ENCODE measurements at regions not wholly inside any gene's neighbourhood (a gene's known extent, or its start where the extent isn't known, plus 50 kb on each side); places are given as distances from the start of the nearest gene placed in this dataset.
A peak's percentile ranks its signal among the peaks of the same experiment; 100 is the strongest.

DNA sequence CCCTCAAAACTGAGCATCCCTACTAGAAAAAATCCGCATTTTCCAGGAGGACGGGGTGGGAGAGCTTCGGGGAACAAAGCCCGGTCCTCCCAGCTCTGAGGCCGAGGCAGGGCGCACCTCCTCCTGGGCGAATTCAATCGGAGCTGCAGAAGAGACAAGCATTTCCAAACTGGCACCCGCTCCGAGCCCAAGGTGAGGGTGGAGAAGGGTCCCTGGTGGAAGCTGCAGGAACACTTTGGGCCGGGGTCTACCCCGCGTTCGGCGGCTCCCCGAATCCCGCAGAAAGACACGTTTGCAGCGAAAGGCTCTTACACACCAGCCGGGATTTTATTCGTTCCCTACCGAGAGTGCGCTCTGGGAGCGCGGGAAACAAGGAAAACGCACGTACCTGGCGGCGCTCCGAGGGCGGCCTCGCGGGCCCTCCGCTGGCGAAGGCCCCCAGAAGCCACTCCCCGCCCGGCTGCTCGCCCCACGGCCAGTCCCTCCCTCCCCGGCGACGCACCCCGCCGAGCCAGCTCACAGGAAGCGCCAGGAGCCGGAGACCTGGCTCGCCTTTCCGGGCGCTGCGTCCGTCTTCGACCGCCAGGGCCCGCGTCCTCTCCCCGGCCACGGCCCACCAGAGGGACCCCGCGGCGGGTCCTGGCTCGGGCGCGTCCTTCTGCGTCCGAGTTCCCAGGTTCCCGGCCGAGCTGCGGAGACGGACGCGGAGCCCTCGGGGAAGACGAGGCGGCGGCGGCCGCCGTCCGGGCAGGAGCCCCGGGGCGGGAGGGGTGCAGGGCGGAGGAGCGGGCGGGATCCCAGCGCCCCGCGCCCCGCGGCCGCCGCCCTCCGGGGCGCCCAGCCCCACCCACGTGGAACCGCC is 49.8 kb upstream of the BAHCC1 start:
- no peak overlapping the region for H3K27ac ChIP-seq (ENCODE audit: low read length)
- Mint-ChIP-seq H3K36me3 (no peaks in the 10 kb centered on the region), H3K27ac (no peak overlapping the region), H3K4me1 (peaks cover 12 to 24% (median 22%) of the 10 kb centered on the region in 3 donors), H3K4me3 (peak overlapping the region; percentile 64 to 72 (median 70)), H3K9me3 (no peaks in the 10 kb centered on the region), H3K27me3 (peaks cover 28 to 33% of the 10 kb centered on the region in 2 donors)
- H3K9me3 ChIP-seq: no peaks in the 10 kb centered on the region
- ChIA-PET CTCF (interaction anchor here in 1 of 2 donors (0.6 kb wide), 1 partner anchor 311 kb away, joined by 3 read pairs; no protein-coding TSS in a partner anchor), POLR2A (no interaction called here)
- H3K36me3 ChIP-seq (ENCODE audit: control insufficient read depth in 2 of 2, extremely low read depth in 1 of 2, insufficient read depth in 1 of 2, low read length in 1 of 2): no peaks in the 10 kb centered on the region
- ATAC-seq (replicated peaks in 1 of 4) (peak; percentile 7 to 52 (median 48)), DNase-seq (peak in 20 of 35 experiments; percentile 9 to 52 (median 25))
- WGBS (ENCODE audit: insufficient coverage): under 1% methylated on average over 89 of the region's 95 CpGs
- peak overlapping the region; percentile 38 to 66 for H3K4me3 ChIP-seq (ENCODE audit: control insufficient read depth in 1 of 2, extremely low read depth in 1 of 2, low read length in 1 of 2)
- peaks cover 5 to 77% of the 10 kb centered on the region in 2 experiments for H3K27me3 ChIP-seq (replicated peaks in 1 of 2; ENCODE audit: control insufficient read depth in 2 of 2, extremely low read depth in 1 of 2, insufficient read depth in 2 of 2, low read length in 1 of 2)
- H3K4me1 ChIP-seq (ENCODE audit: control insufficient read depth in 1 of 2, extremely low read depth in 1 of 2, insufficient read depth in 2 of 2, low read length in 2 of 2): peaks cover 8 to 55% of the 10 kb centered on the region in 2 experiments

All from T-cell (primary cell).